NCI-H2227 (cell line): ENCODE measurements at regions not wholly inside any gene's neighbourhood (a gene's known extent, or its start where the extent isn't known, plus 50 kb on each side); places are given as distances from the start of the nearest gene placed in this dataset.
A peak's percentile ranks its signal among the peaks of the same experiment; 100 is the strongest.

ENCODE experiments used
- DNase-seq: peaks from one replicate; lab custom pipeline; 2025; ENCODE audit not compliant: unreplicated experiment; lab: John Stamatoyannopoulos, UW

- DNase-seq: no peak
Observed at GRCh38 chr12:89909753-89910152, 201.1 kb upstream of the ATP2B1 start.

DNA sequence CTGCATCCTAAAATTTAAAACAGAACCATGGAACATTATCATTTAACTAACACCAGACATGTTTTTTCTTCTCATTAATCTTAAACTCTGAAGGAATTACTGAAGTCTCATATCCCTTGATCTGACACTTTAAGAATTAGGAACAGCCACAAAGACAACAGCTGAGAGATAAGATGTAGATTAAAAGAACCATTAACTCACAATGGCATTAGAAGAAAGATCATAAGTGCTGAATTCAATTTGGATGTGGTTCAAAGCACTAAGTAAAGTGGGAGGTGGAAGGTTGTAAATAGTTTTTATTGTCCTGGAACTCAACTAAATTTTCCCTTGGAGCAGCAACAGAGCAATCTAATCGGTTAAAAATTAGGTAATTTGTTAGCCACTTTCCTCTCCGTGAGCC lies 199.0 kb upstream of the ATP2B1 start:
- DNase-seq: no peak

DNA sequence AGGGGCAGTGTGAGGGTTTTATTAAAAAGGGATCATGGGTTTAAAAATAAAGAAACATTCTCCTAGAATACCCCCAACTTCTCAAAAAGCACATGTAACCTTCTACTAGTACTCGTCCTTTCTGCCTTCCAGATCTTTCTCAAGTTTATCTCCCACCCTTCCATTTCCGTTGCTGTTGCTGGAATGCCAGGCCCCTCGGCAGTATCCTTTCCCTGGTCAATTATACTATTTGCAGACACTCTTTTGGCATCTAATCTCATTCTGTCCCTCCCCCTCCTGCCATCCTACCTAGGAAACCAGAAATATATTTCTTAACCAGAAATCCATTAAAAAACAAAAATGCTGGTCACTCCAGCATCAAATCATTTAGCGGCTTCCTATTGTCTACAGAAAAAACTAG lies 198.2 kb upstream of the ATP2B1 start:
- no peak for DNase-seq

GRCh38 chr12:89906178-89906577 lies 197.5 kb upstream of the ATP2B1 start:
- DNase-seq: no peak

DNA sequence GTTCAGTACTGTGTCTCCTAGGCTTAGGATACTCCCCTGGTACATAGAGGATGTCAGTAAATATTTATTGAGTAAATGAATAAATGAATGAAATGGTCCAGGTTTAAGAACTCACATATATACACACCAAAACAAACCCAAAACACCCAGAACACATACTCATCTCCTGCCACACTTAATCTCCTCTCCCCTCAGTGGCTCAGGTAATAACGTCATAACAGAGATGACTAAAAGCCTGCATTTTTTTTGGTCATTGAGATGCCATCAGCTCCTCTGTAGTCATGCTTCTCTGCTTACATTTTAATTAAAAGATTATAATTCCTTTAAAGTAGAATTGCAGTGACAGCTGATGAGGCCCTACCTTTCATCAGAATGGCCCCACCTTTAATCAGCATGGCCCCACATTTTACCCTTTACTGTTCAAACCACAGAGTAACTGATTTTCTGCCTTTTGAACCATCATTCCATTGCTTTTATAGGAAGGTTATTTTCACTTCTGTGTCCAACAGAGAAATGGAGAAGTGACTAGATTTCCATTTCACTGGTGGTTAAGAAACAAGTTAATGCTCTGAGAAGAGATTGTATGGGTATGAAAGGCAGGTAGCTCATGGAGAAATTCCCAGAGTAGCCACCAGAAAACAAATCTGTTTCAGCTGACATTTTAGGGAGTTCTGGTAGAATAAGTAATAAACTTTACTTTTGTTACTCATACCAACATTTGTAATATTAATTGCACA lies 193.4 kb upstream of the ATP2B1 start:
- no peak for DNase-seq

- DNase-seq: no peak
Observed at GRCh38 chr12:89901319-89901718, 192.7 kb upstream of the ATP2B1 start.

DNA sequence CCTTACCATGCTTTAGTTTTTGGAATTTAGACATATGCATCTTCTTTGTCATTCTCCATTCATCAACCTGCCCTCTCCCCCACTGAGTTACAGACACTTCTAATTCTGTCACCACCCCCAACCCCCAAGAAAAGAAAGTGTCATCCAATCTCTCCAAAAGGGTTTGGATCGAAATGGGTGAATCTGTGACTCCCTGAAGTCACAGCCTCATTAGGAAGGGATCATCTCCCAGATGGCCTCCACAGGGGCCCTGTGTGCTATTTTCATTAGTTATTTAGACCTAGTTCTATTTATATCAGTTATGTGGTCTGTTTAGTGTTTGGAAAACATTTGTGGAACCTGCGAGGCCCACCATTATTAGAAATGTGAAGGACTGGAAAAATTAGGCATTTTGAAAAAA lies 191.0 kb upstream of the ATP2B1 start:
- no peak for DNase-seq

DNA sequence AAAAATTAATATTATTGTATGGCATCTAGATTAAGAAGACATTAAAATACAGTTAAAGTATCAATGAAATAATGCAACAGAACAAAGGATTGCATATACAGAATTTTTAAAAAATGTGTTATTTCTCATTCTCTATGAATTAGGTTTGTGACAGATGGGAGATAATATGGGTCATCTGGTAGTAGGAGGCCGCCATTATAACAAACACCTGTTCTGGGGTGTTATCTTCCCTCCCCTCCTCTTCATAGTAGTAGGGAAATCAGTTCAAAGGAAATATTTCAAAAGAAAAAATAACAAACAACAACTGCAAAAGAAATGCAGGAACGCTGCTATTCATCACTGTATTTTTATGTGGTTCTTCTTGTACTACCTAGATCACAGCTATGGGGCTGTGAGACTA lies 187.0 kb upstream of the ATP2B1 start:
- no peak for DNase-seq

- DNase-seq: no peak
Observed at GRCh38 chr12:89895101-89895500, 186.5 kb upstream of the ATP2B1 start.

DNA sequence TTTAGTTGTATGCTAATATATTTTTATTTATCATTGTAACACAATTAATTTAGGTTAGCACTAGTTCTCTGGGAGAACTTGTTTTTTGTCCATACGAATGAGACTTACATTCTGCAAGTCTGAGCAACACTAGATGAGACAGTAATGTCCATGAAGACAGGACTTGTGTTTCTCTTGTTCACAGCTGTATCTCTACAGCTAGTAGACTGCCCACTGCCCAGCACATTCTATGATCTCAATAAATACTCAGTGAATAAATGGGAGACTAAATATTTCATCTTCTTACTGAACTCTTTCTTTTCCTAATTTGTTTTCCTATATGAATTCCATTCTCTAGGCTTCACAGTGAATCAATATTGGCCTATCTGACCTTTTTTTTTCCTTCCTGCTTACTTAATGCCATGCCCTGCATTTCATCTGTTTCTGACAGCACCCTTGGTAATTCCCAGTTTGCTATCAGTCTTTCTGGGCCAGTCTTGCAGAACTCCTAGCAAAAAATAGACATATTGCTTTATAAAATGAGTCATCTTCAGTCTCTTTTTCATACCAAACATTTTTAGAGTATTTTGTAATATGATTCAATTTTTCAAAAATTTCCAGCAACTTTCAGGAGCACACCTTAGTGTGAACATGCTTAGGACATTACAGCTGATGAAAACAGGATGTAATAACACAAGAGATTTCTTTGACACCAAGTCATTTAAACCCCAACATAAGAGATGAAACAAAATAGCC lies 185.5 kb upstream of the ATP2B1 start:
- no peak for DNase-seq

DNA sequence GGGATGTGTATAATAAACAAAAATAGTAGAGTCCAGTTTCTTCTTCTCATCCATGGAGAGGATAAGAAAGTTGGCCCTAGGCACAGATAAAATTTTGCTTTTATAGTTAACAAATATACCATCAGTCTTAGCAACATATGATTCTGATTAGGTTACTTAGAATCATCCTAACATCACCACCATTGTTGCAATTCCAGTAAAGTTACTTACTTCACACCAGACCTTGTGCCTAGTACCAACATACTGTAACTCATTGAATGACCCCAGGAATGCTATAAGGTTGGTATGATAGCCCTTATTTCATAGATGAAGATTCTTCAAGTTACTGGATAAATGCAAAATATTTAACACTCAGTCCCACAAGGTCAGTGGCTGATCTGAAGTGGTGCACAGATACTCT lies 183.8 kb upstream of the ATP2B1 start:
- no peak for DNase-seq

DNA sequence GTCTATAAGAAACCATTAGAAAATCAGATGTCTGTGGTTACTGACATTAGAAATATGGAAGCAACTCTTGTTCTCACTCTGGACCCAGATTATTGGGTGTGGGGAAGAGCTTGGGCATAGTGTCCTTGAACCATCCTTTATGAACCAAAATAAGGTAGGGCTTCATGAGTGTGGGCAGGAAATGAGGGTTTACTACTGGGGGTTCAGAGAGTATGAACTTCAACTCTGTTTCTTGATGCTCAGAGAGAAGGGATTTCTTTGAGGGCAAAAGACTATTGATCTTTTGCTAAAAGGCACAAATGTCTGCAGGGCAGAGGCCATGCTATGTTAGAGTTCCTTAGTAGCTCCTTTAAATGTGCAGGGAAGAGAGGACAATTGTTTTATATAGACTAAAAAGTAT lies 183.3 kb upstream of the ATP2B1 start:
- DNase-seq: no peak

- no peak for DNase-seq
Observed at GRCh38 chr12:89890161-89890560, 181.5 kb upstream of the ATP2B1 start.

GRCh38 chr12:89889062-89889461 lies 180.4 kb upstream of the ATP2B1 start:
- no peak for DNase-seq

DNA sequence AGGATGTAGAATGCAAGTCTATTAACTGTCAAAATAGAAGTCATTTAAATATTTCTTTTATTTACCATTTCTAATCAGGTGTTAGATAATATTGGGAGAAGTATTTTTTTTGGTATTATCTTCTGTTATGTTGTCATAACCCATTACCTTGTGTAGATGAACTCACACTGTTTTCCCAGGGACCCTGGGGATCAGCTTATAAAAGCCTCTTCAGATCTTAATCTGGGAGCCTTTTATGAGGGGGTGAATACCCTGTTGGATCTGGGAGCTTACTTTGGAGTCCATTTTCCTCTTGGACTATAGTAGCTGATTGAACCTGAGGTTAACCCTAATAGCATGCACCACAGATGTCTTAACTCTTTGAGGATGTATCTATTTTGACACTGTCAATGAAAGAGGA lies 176.3 kb upstream of the ATP2B1 start:
- peak; percentile 27 for DNase-seq

- DNase-seq: peak; percentile 61
Observed at GRCh38 chr12:89884416-89884898, 175.8 kb upstream of the ATP2B1 start.

DNA sequence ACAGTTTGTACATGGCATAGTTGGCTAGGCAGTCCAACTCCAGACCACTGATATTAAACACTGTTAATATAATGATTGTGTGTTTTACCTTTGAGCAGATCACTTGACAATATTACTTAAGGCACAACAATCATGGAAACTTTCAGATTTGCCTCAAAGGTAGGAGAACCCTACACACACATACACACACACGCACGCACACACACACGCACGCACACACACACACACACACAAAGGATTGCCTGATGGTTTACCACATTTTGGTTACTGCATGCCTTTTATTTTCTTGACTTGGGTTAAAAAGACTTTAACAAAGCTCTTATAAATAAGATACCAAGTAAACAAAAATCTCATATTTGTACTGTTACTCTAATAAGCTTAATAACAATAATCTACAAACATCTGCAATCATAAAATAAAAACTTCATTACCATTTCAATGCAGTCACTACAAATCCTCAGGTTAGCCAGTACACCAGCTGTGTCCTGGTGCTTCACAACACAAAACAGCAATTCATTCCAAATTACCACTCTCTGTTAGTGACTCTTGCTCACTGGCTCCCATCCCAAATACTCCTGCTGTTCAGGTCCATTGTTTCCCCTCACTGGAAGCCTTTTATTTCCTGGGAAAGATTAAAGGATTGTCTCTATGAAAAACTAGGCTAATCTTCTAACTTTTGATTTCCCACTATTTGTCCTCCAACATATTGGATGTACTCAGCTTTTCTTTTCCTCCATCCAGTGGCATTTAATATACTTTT lies 175.2 kb upstream of the ATP2B1 start:
- peak; percentile 83 for DNase-seq

- DNase-seq: no peak
Observed at GRCh38 chr12:89882792-89883191, 174.2 kb upstream of the ATP2B1 start.

GRCh38 chr12:89882050-89882449 lies 173.4 kb upstream of the ATP2B1 start:
- no peak for DNase-seq

DNA sequence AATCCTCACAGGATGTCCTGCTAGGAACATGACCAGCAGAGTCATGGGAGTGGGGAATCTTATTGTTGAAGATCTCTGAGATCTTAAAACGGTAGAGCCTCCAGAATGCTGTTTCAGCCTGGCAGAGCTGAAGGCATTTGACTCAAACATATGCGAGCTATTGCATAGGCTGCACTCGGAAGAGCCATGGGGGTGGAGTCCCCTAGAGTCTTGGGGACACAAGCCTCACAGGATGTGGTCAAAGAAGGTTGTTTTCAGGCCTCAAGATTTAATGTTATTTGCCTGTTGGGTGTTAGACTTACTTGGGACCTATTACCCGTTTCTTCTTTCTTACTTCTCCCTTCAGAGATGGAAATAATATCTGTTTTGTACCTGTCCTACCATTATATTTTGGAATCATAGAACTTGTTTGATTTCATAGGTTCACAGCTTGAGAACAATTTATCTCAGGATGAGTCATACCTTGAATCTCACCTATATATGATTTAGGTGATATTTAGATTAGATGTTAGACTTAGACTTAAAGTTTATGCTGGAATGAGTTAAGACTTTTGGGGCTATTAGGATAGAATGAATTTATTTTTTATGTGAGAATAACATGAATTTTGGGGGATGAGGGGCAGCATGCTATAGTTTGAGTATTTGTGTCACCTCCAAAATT lies 172.2 kb upstream of the ATP2B1 start:
- no peak for DNase-seq

- DNase-seq: no peak
Observed at GRCh38 chr12:89879766-89880165, 171.1 kb upstream of the ATP2B1 start.
